Activated T-cell treated with anti-CD3 and anti-CD28 coated beads for 48 hours (primary cell): ENCODE measurements at regions not wholly inside any gene's neighbourhood (a gene's known extent, or its start where the extent isn't known, plus 50 kb on each side); places are given as distances from the start of the nearest gene placed in this dataset.
"Not testable (repeated sequence)": the region's sequence is repeated elsewhere in the genome, so short reads cannot be mapped to it uniquely, and the experiment has no call there.

Experiments
- DNase-seq: peaks from one replicate; pipeline ENCODE4 v3.0.0-alpha.2; 2020; ENCODE audit warnings: low read depth

- DNase-seq: not testable (repeated sequence)
These were observed 177.7 kb downstream of the OR4F29 start for GRCh38 chr1:273772-274171.

GRCh38 chr1:267815-268214, 183.7 kb downstream of the OR4F29 start:
- peak; percentile 73 for DNase-seq
